ENCODE measurements at regions not wholly inside any gene's neighbourhood (a gene's known extent, or its start where the extent isn't known, plus 50 kb on each side); places are given as distances from the start of the nearest gene placed in this dataset.

- no peak for DNase-seq (ENCODE audit: low spot score)
- Mint-ChIP-seq H3K27me3 (ENCODE audit: low read depth) (no peaks in the 10 kb centered on the region), H3K27ac (no peak overlapping the region), H3K4me1 (no peaks in the 10 kb centered on the region), H3K36me3 (peaks cover 7% of the 10 kb centered on the region), H3K9me3 (peaks cover 8% of the 10 kb centered on the region), H3K4me3 (no peak overlapping the region)
- CTCF ChIA-PET, result no interaction called here
- POLR2A ChIA-PET, result no interaction called here
- ATAC-seq, result no peak
- TF ChIP-seq ETV6 (CRISPR knock-in tag; IDR thresholded peaks at IDR 0.05) (no peak), ZNF671 (CRISPR knock-in tag; IDR thresholded peaks at IDR 0.05) (no peak), MYBL2 (CRISPR knock-in tag; IDR thresholded peaks at IDR 0.05) (no peak), ESRRA (CRISPR knock-in tag; IDR thresholded peaks at IDR 0.05; ENCODE audit: borderline replicate concordance) (no peak), ZBTB21 (CRISPR knock-in tag; IDR thresholded peaks at IDR 0.05; ENCODE audit: borderline replicate concordance) (no peak), STAT6 (CRISPR knock-in tag; conservative IDR thresholded peaks at IDR 0.05; ENCODE audit: low read depth) (no peak), ERG (CRISPR knock-in tag; IDR thresholded peaks at IDR 0.05) (no peak), GTF2I (CRISPR knock-in tag; conservative IDR thresholded peaks at IDR 0.05) (no peak), NR2C2 (CRISPR knock-in tag; IDR thresholded peaks at IDR 0.05) (no peak), OVOL2 (CRISPR knock-in tag; IDR thresholded peaks at IDR 0.05; ENCODE audit: borderline replicate concordance) (no peak), CDX4 (CRISPR knock-in tag; IDR thresholded peaks at IDR 0.05; ENCODE audit: borderline replicate concordance) (no peak), JUN (CRISPR knock-in tag; IDR thresholded peaks at IDR 0.05) (no peak), ARID4B (CRISPR knock-in tag; IDR thresholded peaks at IDR 0.05; ENCODE audit: borderline replicate concordance) (no peak), ATF2 (CRISPR knock-in tag; IDR thresholded peaks at IDR 0.05; ENCODE audit: borderline replicate concordance, low read depth) (no peak)
Measured at GRCh38 chr6:170189236-170189635, 101.6 kb downstream of the DLL1 start.

- H3K27ac Mint-ChIP-seq, result no peak overlapping the region
- no peaks in the 10 kb centered on the region for H3K4me1 Mint-ChIP-seq
- H3K36me3 Mint-ChIP-seq, result peaks cover 1% of the 10 kb centered on the region
- ChIA-PET CTCF (interaction anchor here (1.0 kb wide), 1 partner anchor 357 kb away, joined by 3 read pairs; no protein-coding TSS in a partner anchor), POLR2A (no interaction called here)
- H3K9me3 Mint-ChIP-seq, result peaks cover 4% of the 10 kb centered on the region
- DNase-seq (ENCODE audit: low spot score) (no peak), ATAC-seq (no peak)
- no peaks in the 10 kb centered on the region for H3K27me3 Mint-ChIP-seq (ENCODE audit: low read depth)
- H3K4me3 Mint-ChIP-seq, result no peak overlapping the region
- TF ChIP-seq TCF7 (CRISPR knock-in tag; IDR thresholded peaks at IDR 0.05; ENCODE audit: low read depth), result no peak
- no peak for TF ChIP-seq CDX4 (CRISPR knock-in tag; IDR thresholded peaks at IDR 0.05; ENCODE audit: borderline replicate concordance)
- no peak for TF ChIP-seq HMGXB4 (CRISPR knock-in tag; IDR thresholded peaks at IDR 0.05)
- TF ChIP-seq ARID4B (CRISPR knock-in tag; IDR thresholded peaks at IDR 0.05; ENCODE audit: borderline replicate concordance), result no peak
- no peak for TF ChIP-seq RELA (CRISPR knock-in tag; IDR thresholded peaks at IDR 0.05; ENCODE audit: borderline replicate concordance)
Measured at GRCh38 chr6:170188571-170189001, 102.3 kb downstream of the DLL1 start.

Data from WTC11 (cell line).